Dendritic cell treated with granulocyte-macrophage colony-stimulating factor and Interleukin-4, amounts not matched to agents 40 ng/mL and 50 ng/mL, for 4 days (primary cell): ENCODE measurements at regions not wholly inside any gene's neighbourhood (a gene's known extent, or its start where the extent isn't known, plus 50 kb on each side); places are given as distances from the start of the nearest gene placed in this dataset.
"Not testable (repeated sequence)": the region's sequence is repeated elsewhere in the genome, so short reads cannot be mapped to it uniquely, and the experiment has no call there.

Experiments used
- H3K27ac Mint-ChIP-seq: one replicate; pipeline ENCODE4 v1.8.0; 2022; ENCODE audit warnings: mild to moderate bottlenecking, mixed read lengths
- H3K27me3 Mint-ChIP-seq: one replicate; pipeline ENCODE4 v1.8.0; 2022; ENCODE audit warnings: mild to moderate bottlenecking, mixed read lengths
- H3K36me3 Mint-ChIP-seq: one replicate; pipeline ENCODE4 v1.8.0; 2022; ENCODE audit warnings: low read depth, mixed read lengths
- H3K4me1 Mint-ChIP-seq: one replicate; pipeline ENCODE4 v1.8.0; 2022; ENCODE audit warnings: low read depth, mixed read lengths
- H3K4me3 Mint-ChIP-seq: one replicate; pipeline ENCODE4 v1.8.0; 2022; ENCODE audit warnings: mild to moderate bottlenecking, moderate library complexity, mixed read lengths
- H3K9me3 Mint-ChIP-seq: one replicate; pipeline ENCODE4 v1.8.0; 2022; ENCODE audit warnings: mixed read lengths
- intact Hi-C: fragments of 100-400 bp; cut with micrococcal nuclease; formaldehyde crosslinking; loops from one replicate; pipeline ENCODE4 v1.15.0; 2022

GRCh38 chr11:14573539-14574057, 53.4 kb upstream of the PSMA1 start:
- H3K4me3 Mint-ChIP-seq, H3K27ac Mint-ChIP-seq, H3K9me3 Mint-ChIP-seq, H3K36me3 Mint-ChIP-seq, H3K27me3 Mint-ChIP-seq, intact Hi-C loops: not testable (repeated sequence)
- H3K4me1 Mint-ChIP-seq = peaks cover 16% of the 10 kb centered on the region

GRCh38 chr11:14577292-14577691, 57.1 kb upstream of the PSMA1 start:
- H3K9me3 Mint-ChIP-seq = no peaks in the 10 kb centered on the region
- H3K4me1 Mint-ChIP-seq = peaks cover 24% of the 10 kb centered on the region
- no peaks in the 10 kb centered on the region for H3K36me3 Mint-ChIP-seq
- intact Hi-C loops = no loop called here
- H3K27ac Mint-ChIP-seq = no peak overlapping the region
- H3K4me3 Mint-ChIP-seq = no peak overlapping the region
- no peaks in the 10 kb centered on the region for H3K27me3 Mint-ChIP-seq

GRCh38 chr11:14577835-14578529, 57.8 kb upstream of the PSMA1 start:
- no peaks in the 10 kb centered on the region for H3K36me3 Mint-ChIP-seq
- no peak overlapping the region for H3K27ac Mint-ChIP-seq
- intact Hi-C loops = no loop called here
- no peak overlapping the region for H3K4me3 Mint-ChIP-seq
- peaks cover 24% of the 10 kb centered on the region for H3K4me1 Mint-ChIP-seq
- no peaks in the 10 kb centered on the region for H3K27me3 Mint-ChIP-seq
- no peaks in the 10 kb centered on the region for H3K9me3 Mint-ChIP-seq

- Mint-ChIP-seq H3K27ac (no peak overlapping the region), H3K27me3 (no peaks in the 10 kb centered on the region), H3K9me3 (no peaks in the 10 kb centered on the region), H3K36me3 (no peaks in the 10 kb centered on the region), H3K4me1 (peaks cover 20% of the 10 kb centered on the region), H3K4me3 (no peak overlapping the region)
- intact Hi-C loops = no loop called here
These were observed 58.4 kb upstream of the PSMA1 start for GRCh38 chr11:14578541-14578956.

- no peak overlapping the region for H3K4me3 Mint-ChIP-seq
- H3K36me3 Mint-ChIP-seq = no peaks in the 10 kb centered on the region
- intact Hi-C loops = no loop called here
- H3K27me3 Mint-ChIP-seq = no peaks in the 10 kb centered on the region
- H3K27ac Mint-ChIP-seq = no peak overlapping the region
- peaks cover 12% of the 10 kb centered on the region for H3K4me1 Mint-ChIP-seq
- no peaks in the 10 kb centered on the region for H3K9me3 Mint-ChIP-seq
These were observed 59.5 kb upstream of the PSMA1 start for GRCh38 chr11:14579646-14580045.

GRCh38 chr11:14582793-14583192, 60.8 kb upstream of the PDE3B start:
- H3K36me3 Mint-ChIP-seq = no peaks in the 10 kb centered on the region
- no peaks in the 10 kb centered on the region for H3K27me3 Mint-ChIP-seq
- intact Hi-C loops = no loop called here
- no peaks in the 10 kb centered on the region for H3K9me3 Mint-ChIP-seq
- no peak overlapping the region for H3K4me3 Mint-ChIP-seq
- peaks cover 26% of the 10 kb centered on the region for H3K4me1 Mint-ChIP-seq
- no peak overlapping the region for H3K27ac Mint-ChIP-seq

GRCh38 chr11:14583252-14584034, 60.2 kb upstream of the PDE3B start:
- intact Hi-C loops = no loop called here
- Mint-ChIP-seq H3K27ac (no peak overlapping the region), H3K4me3 (no peak overlapping the region), H3K9me3 (no peaks in the 10 kb centered on the region), H3K27me3 (no peaks in the 10 kb centered on the region), H3K4me1 (peaks cover 27% of the 10 kb centered on the region), H3K36me3 (no peaks in the 10 kb centered on the region)

- H3K9me3 Mint-ChIP-seq = no peaks in the 10 kb centered on the region
- no peaks in the 10 kb centered on the region for H3K27me3 Mint-ChIP-seq
- intact Hi-C loops = no loop called here
- peaks cover 27% of the 10 kb centered on the region for H3K4me1 Mint-ChIP-seq
- no peak overlapping the region for H3K4me3 Mint-ChIP-seq
- no peaks in the 10 kb centered on the region for H3K36me3 Mint-ChIP-seq
- no peak overlapping the region for H3K27ac Mint-ChIP-seq
These were observed 59.6 kb upstream of the PDE3B start for GRCh38 chr11:14584035-14584363.

GRCh38 chr11:14584595-14584994, 59.0 kb upstream of the PDE3B start:
- Mint-ChIP-seq H3K27ac (no peak overlapping the region), H3K27me3 (no peaks in the 10 kb centered on the region), H3K4me3 (no peak overlapping the region), H3K4me1 (peaks cover 23% of the 10 kb centered on the region), H3K36me3 (no peaks in the 10 kb centered on the region), H3K9me3 (no peaks in the 10 kb centered on the region)
- intact Hi-C loops = no loop called here

GRCh38 chr11:14585438-14585837, 58.2 kb upstream of the PDE3B start:
- no peak overlapping the region for H3K4me3 Mint-ChIP-seq
- no peaks in the 10 kb centered on the region for H3K9me3 Mint-ChIP-seq
- intact Hi-C loops = no loop called here
- no peak overlapping the region for H3K27ac Mint-ChIP-seq
- no peaks in the 10 kb centered on the region for H3K27me3 Mint-ChIP-seq
- no peaks in the 10 kb centered on the region for H3K36me3 Mint-ChIP-seq
- peaks cover 23% of the 10 kb centered on the region for H3K4me1 Mint-ChIP-seq

- Mint-ChIP-seq H3K4me1 (peaks cover 23% of the 10 kb centered on the region), H3K4me3 (no peak overlapping the region), H3K9me3 (no peaks in the 10 kb centered on the region), H3K27me3 (no peaks in the 10 kb centered on the region), H3K36me3 (no peaks in the 10 kb centered on the region), H3K27ac (peak overlapping the region; percentile 59)
- intact Hi-C loops = no loop called here
These were observed 56.3 kb upstream of the PDE3B start for GRCh38 chr11:14587258-14587657.

- no peaks in the 10 kb centered on the region for H3K36me3 Mint-ChIP-seq
- intact Hi-C loops = no loop called here
- peaks cover 29% of the 10 kb centered on the region for H3K4me1 Mint-ChIP-seq
- H3K9me3 Mint-ChIP-seq = no peaks in the 10 kb centered on the region
- H3K27me3 Mint-ChIP-seq = no peaks in the 10 kb centered on the region
- no peak overlapping the region for H3K27ac Mint-ChIP-seq
- H3K4me3 Mint-ChIP-seq = no peak overlapping the region
These were observed 54.9 kb upstream of the PDE3B start for GRCh38 chr11:14588681-14589080.

- Mint-ChIP-seq H3K4me1 (peaks cover 32% of the 10 kb centered on the region), H3K27ac (no peak overlapping the region)
These were observed 54.2 kb upstream of the PDE3B start for GRCh38 chr11:14589421-14589820.

GRCh38 chr11:14591046-14591445, 52.6 kb upstream of the PDE3B start:
- H3K4me1 Mint-ChIP-seq = peaks cover 32% of the 10 kb centered on the region
- H3K27ac Mint-ChIP-seq, H3K36me3 Mint-ChIP-seq, H3K4me3 Mint-ChIP-seq, H3K27me3 Mint-ChIP-seq, H3K9me3 Mint-ChIP-seq, intact Hi-C loops: not testable (repeated sequence)

More at GRCh38 chr11:14589421-14589820, 54.2 kb upstream of the PDE3B start:
- Mint-ChIP-seq H3K27me3 (no peaks in the 10 kb centered on the region), H3K36me3 (no peaks in the 10 kb centered on the region), H3K4me3 (no peak overlapping the region), H3K9me3 (no peaks in the 10 kb centered on the region)
- intact Hi-C loops = no loop called here
